H1 (cell line): ENCODE measurements at regions not wholly inside any gene's neighbourhood (a gene's known extent, or its start where the extent isn't known, plus 50 kb on each side); places are given as distances from the start of the nearest gene placed in this dataset.

Experiments
- CTCF ChIA-PET: fragments of 300-600 bp; sonication (Branson Sonifier 250); formaldehyde crosslinking; loops from one replicate; lab custom pipeline; 2021; ENCODE audit not compliant: partially characterized antibody; lab: Charles Lee
- POLR2A ChIA-PET: fragments of 300-600 bp; sonication (Branson Sonifier 250); formaldehyde crosslinking; loops from one replicate; lab custom pipeline; 2021; ENCODE audit warnings: inconsistent platforms; ENCODE audit not compliant: partially characterized antibody; lab: Charles Lee
- DNase-seq, 2 experiments: peaks; one replicate each; pipeline versions ENCODE4 v3.0.0 to v3.0.0-alpha.2; 2010 to 2022; ENCODE audit warnings: low spot score in 2 of 2, low read depth in 1 of 2, mixed read lengths in 1 of 2
- FAIRE-seq: peaks from 2 replicates; lab custom pipeline; 2011; peaks lifted over from hg19 to GRCh38; lab: Jason Lieb, UNC
- H2AFZ ChIP-seq: 2 replicates; pipeline ENCODE4 v1.8.1; 2012; ENCODE audit warnings: low read length, inconsistent platforms
- H2AK5ac ChIP-seq: 2 replicates; pipeline ENCODE4 v1.6.1; 2013; ENCODE audit warnings: low read depth, low read length
- H2BK120ac ChIP-seq: replicated peaks from 2 replicates; pipeline ENCODE3; 2013; ENCODE audit warnings: low read depth, low read length, inconsistent platforms
- H2BK12ac ChIP-seq: 2 replicates; pipeline ENCODE4 v1.6.1; 2013; ENCODE audit warnings: low read depth, low read length
- H2BK15ac ChIP-seq: 2 replicates; pipeline ENCODE4 v1.6.1; 2013; ENCODE audit warnings: low read length
- H2BK20ac ChIP-seq: 2 replicates; pipeline ENCODE4 v1.6.1; 2013; ENCODE audit warnings: low read length
- H2BK5ac ChIP-seq: 2 replicates; pipeline ENCODE4 v1.6.1; 2013; ENCODE audit warnings: low read depth, low read length
- H3K14ac ChIP-seq: 2 replicates; pipeline ENCODE4 v1.6.1; 2013; ENCODE audit warnings: inconsistent platforms; ENCODE audit not compliant: insufficient read length
- H3K18ac ChIP-seq: 2 replicates; pipeline ENCODE4 v1.6.1; 2013; ENCODE audit warnings: low read length; ENCODE audit errors: extremely low read depth
- H3K23ac ChIP-seq: 2 replicates; pipeline ENCODE4 v1.6.1; 2013; ENCODE audit warnings: inconsistent platforms; ENCODE audit not compliant: insufficient read length
- H3K23me2 ChIP-seq: 2 replicates; pipeline ENCODE4 v1.6.1; 2013; ENCODE audit warnings: low read depth, low read length
- H3K27ac ChIP-seq: 2 replicates; pipeline ENCODE4 v1.6.1; 2011; ENCODE audit warnings: low read depth, low read length, inconsistent platforms
- H3K27me3 ChIP-seq, 4 experiments: replicated peaks in 1 of 4; 1 replicate in 1 of 4; 2 replicates in 3 of 4; pipeline versions ENCODE4 v1.6.1 to v1.8.1; 2011 to 2013; ENCODE audit warnings: low read length in 3 of 4, mild to moderate bottlenecking in 3 of 4, inconsistent platforms in 2 of 4, mixed read lengths in 2 of 4, moderate library complexity in 1 of 4; ENCODE audit not compliant: control insufficient read depth in 3 of 4, insufficient read depth in 3 of 4; ENCODE audit errors: extremely low read depth in 1 of 4
- H3K36me3 ChIP-seq, 4 experiments: 2 replicates each; pipeline versions ENCODE4 v1.6.1 to v1.8.1; 2011 to 2013; ENCODE audit warnings: mild to moderate bottlenecking in 4 of 4, low read length in 3 of 4, moderate library complexity in 2 of 4, control low read depth in 1 of 4, inconsistent platforms in 1 of 4; ENCODE audit not compliant: insufficient read depth in 4 of 4, control insufficient read depth in 2 of 4
- H3K4ac ChIP-seq: replicated peaks from 2 replicates; pipeline ENCODE3; 2013; ENCODE audit warnings: low read length, low read depth, mixed read lengths, inconsistent platforms; ENCODE audit not compliant: insufficient read length
- H3K4me1 ChIP-seq, 4 experiments: replicated peaks in 1 of 4; 1 replicate in 1 of 4; 2 replicates in 3 of 4; pipeline versions ENCODE4 v1.6.1 to v1.8.1; 2011 to 2013; ENCODE audit warnings: low read length in 3 of 4, inconsistent platforms in 2 of 4, mixed read lengths in 1 of 4; ENCODE audit not compliant: insufficient read depth in 4 of 4, control insufficient read depth in 3 of 4
- H3K4me2 ChIP-seq, 2 experiments: 2 replicates each; pipeline versions ENCODE4 v1.6.1 to v1.8.1; 2011 to 2013; ENCODE audit warnings: low read depth in 2 of 2, low read length in 2 of 2, control low read depth in 1 of 2, inconsistent platforms in 1 of 2, mild to moderate bottlenecking in 1 of 2; ENCODE audit not compliant: insufficient read depth in 1 of 2
- H3K4me3 ChIP-seq, 4 experiments: fragments of 200-600, 300-600 bp in 1 of 4; sonication (generic), shearing (Covaris generic), sonication (Bioruptor Twin) in 1 of 4; 2 replicates each; pipeline versions ENCODE4 v1.5.1 to v1.8.1; 2011 to 2016; ENCODE audit warnings: low read length in 4 of 4, low read depth in 3 of 4, control low read depth in 2 of 4, inconsistent platforms in 2 of 4, mild to moderate bottlenecking in 2 of 4, mixed read lengths in 1 of 4, moderate library complexity in 1 of 4; ENCODE audit not compliant: insufficient read depth in 2 of 4; ENCODE audit errors: extremely low read depth in 1 of 4
- H3K56ac ChIP-seq: replicated peaks from 2 replicates; pipeline ENCODE3; 2013; ENCODE audit warnings: low read depth, mild to moderate bottlenecking, mixed read lengths, low read length, inconsistent platforms; ENCODE audit not compliant: insufficient read length
- H3K79me1 ChIP-seq: 2 replicates; pipeline ENCODE4 v1.6.1; 2013; ENCODE audit warnings: low read depth, low read length, control low read depth
- H3K79me2 ChIP-seq, 2 experiments: 2 replicates each; pipeline versions ENCODE4 v1.6.1 to v1.8.1; 2012 to 2013; ENCODE audit warnings: low read length in 2 of 2, mild to moderate bottlenecking in 2 of 2, inconsistent platforms in 1 of 2; ENCODE audit not compliant: insufficient read depth in 2 of 2, control insufficient read depth in 1 of 2
- H3K9ac ChIP-seq, 4 experiments: replicated peaks in 1 of 4; 1 replicate in 1 of 4; 2 replicates in 3 of 4; pipeline versions ENCODE4 v1.6.1 to v1.8.1; 2011 to 2013; ENCODE audit warnings: low read depth in 3 of 4, low read length in 3 of 4, control low read depth in 2 of 4, mild to moderate bottlenecking in 2 of 4, moderate library complexity in 2 of 4, inconsistent platforms in 1 of 4; ENCODE audit errors: extremely low read depth in 1 of 4
- H3K9me3 ChIP-seq, 2 experiments: 2 replicates each; pipeline versions ENCODE4 v1.6.1 to v1.8.1; 2012 to 2013; ENCODE audit warnings: mild to moderate bottlenecking in 2 of 2, moderate library complexity in 2 of 2, control low read depth in 1 of 2, inconsistent platforms in 1 of 2, low read depth in 1 of 2, low read length in 1 of 2, mixed read lengths in 1 of 2; ENCODE audit not compliant: insufficient read depth in 2 of 2
- H4K20me1 ChIP-seq, 2 experiments: replicated peaks in 1 of 2; 2 replicates each; pipeline versions ENCODE3 to v1.8.1; 2011 to 2013; ENCODE audit warnings: inconsistent platforms in 2 of 2, low read length in 2 of 2, mild to moderate bottlenecking in 1 of 2; ENCODE audit not compliant: insufficient read depth in 2 of 2, control insufficient read depth in 1 of 2
- H4K5ac ChIP-seq: 2 replicates; pipeline ENCODE4 v1.6.1; 2013; ENCODE audit warnings: low read length, low read depth, mixed read lengths, inconsistent platforms; ENCODE audit not compliant: insufficient read length
- H4K8ac ChIP-seq: 2 replicates; pipeline ENCODE4 v1.8.0; 2013; ENCODE audit warnings: mild to moderate bottlenecking, moderate library complexity, low read length, inconsistent platforms; ENCODE audit not compliant: insufficient read depth; ENCODE audit errors: extremely low read depth
- H4K91ac ChIP-seq: replicated peaks from 2 replicates; pipeline ENCODE3; 2013; ENCODE audit warnings: low read length, mixed read lengths, inconsistent platforms; ENCODE audit not compliant: insufficient read length
- ATF3 ChIP-seq: IDR thresholded peaks from 2 replicates; pipeline ENCODE4 v1.6.1; 2011; ENCODE audit warnings: low read depth, mild to moderate bottlenecking, low read length; ENCODE audit not compliant: insufficient read depth
- BACH1 ChIP-seq: IDR thresholded peaks from 2 replicates; pipeline ENCODE4 v1.6.1; 2012; ENCODE audit warnings: low read length, improper control_type of control experiment
- CHD1 ChIP-seq: IDR thresholded peaks from 2 replicates; pipeline ENCODE4 v1.6.1; 2012; ENCODE audit warnings: low read depth, low read length, improper control_type of control experiment
- CHD2 ChIP-seq: IDR thresholded peaks from 2 replicates; pipeline ENCODE4 v1.6.1; 2012; ENCODE audit warnings: low read length, improper control_type of control experiment
- CTBP2 ChIP-seq: IDR thresholded peaks from 2 replicates; pipeline ENCODE4 v1.7.0; 2011; ENCODE audit warnings: borderline replicate concordance, mild to moderate bottlenecking, moderate library complexity, mixed read lengths, low read length; ENCODE audit not compliant: insufficient read depth, insufficient read length
- PHF8 ChIP-seq: fragments of 200-600 bp; sonication (generic); conservative IDR thresholded peaks from 2 replicates; pipeline ENCODE4 v1.7.1; 2012; ENCODE audit warnings: low read depth, mild to moderate bottlenecking, inconsistent platforms, low read length, moderate library complexity
- RNF2 ChIP-seq: fragments of 200-900, 300-1000 bp; sonication (generic); IDR thresholded peaks from 2 replicates; pipeline ENCODE4 v1.7.1; 2016; ENCODE audit warnings: borderline replicate concordance, low read depth, mild to moderate bottlenecking, antibody characterized with exemption, low read length; ENCODE audit not compliant: poor library complexity, severe bottlenecking; ENCODE audit errors: missing control alignments
- SIN3A ChIP-seq, 2 experiments: IDR thresholded peaks in 1 of 2; conservative IDR thresholded peaks in 1 of 2; 2 replicates each; pipeline ENCODE4 v1.6.1; 2011 to 2012; ENCODE audit warnings: low read length in 2 of 2, improper control_type of control experiment in 1 of 2, low read depth in 1 of 2, mild to moderate bottlenecking in 1 of 2
- TBP ChIP-seq: IDR thresholded peaks from 2 replicates; pipeline ENCODE4 v1.6.1; 2011; ENCODE audit warnings: low read depth, low read length, improper control_type of control experiment
- WGBS, 2 experiments: shearing (Covaris generic) in 1 of 2; methylation state at CpG; one replicate each; pipeline versions ENCODE4 v1.1.6 to v1.1.7; 2013 to 2015; ENCODE audit warnings: low lambda C conversion rate in 2 of 2, mixed read lengths in 2 of 2, inconsistent platforms in 1 of 2, low coverage in 1 of 2, missing lambda C conversion rate in 1 of 2; ENCODE audit not compliant: insufficient replicate concordance in 2 of 2, insufficient coverage in 1 of 2, insufficient read length in 1 of 2; ENCODE audit errors: extremely low coverage in 1 of 2, missing lambda C conversion rate in 1 of 2; 5-methylcytosine and 5-hydroxymethylcytosine counted together
- TF ChIP-seq, protein P1 (sequence below): IDR thresholded peaks from 2 replicates; pipeline ENCODE4 v1.6.1; 2011; ENCODE audit warnings: low read length, improper control_type of control experiment
- TF ChIP-seq, protein P2 (sequence below): IDR thresholded peaks from 2 replicates; pipeline ENCODE4 v1.6.1; 2012; ENCODE audit warnings: low read length, inconsistent platforms

DNA sequence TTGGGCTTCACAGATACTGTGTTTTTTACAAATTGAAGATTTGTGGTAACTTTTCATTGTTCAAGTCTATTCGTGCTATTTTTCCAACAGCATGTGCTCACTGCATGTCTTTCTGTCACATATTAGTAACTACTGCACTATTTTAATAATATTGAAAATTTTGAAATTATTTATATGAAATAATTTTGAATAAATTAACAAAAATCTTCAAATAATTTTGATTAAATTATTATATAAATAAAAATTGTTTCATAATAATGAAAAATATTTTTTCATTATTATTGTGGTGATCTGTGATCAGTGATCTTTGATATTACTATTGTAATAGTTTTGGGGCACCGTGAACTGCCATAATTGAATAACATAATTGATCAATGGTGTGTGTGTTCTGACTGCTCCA lies 204.1 kb downstream of the OGFRL1 start:
- no peak overlapping the region for H2AFZ ChIP-seq
- H4K20me1 ChIP-seq = no peaks in the 10 kb centered on the region
- 82% methylated on average over 2 of the region's 2 CpGs; no CpG with 5 or more reads in 1 of the 2 experiments for WGBS, 2 experiments
- DNase-seq = no peak
- H2BK20ac ChIP-seq = no peak overlapping the region
- no peak overlapping the region for H3K23ac ChIP-seq
- H3K27ac ChIP-seq = no peak overlapping the region
- no peak for FAIRE-seq
- no peak overlapping the region for H3K9ac ChIP-seq
- H2AK5ac ChIP-seq = no peak overlapping the region
- no peak overlapping the region for H3K4me2 ChIP-seq
- no peak overlapping the region for H3K14ac ChIP-seq
- no peak overlapping the region for H2BK15ac ChIP-seq
- POLR2A ChIA-PET = no interaction called here
- CTCF ChIA-PET = no interaction called here
- H3K27me3 ChIP-seq = no peaks in the 10 kb centered on the region
- no peak overlapping the region for H3K18ac ChIP-seq
- no peak overlapping the region for H2BK120ac ChIP-seq
- H3K9me3 ChIP-seq = no peaks in the 10 kb centered on the region
- H2BK5ac ChIP-seq = no peak overlapping the region
- H3K4me3 ChIP-seq = no peak overlapping the region
- H3K4me1 ChIP-seq = no peaks in the 10 kb centered on the region
- H4K8ac ChIP-seq = no peak overlapping the region
- H3K4ac ChIP-seq = no peak overlapping the region
- H4K5ac ChIP-seq = no peak overlapping the region
- H3K36me3 ChIP-seq = no peaks in the 10 kb centered on the region
- H3K79me2 ChIP-seq = no peaks in the 10 kb centered on the region
- no peak overlapping the region for H2BK12ac ChIP-seq
- no peaks in the 10 kb centered on the region for H3K23me2 ChIP-seq
- H4K91ac ChIP-seq = no peak overlapping the region
- no peak overlapping the region for H3K56ac ChIP-seq
- no peaks in the 10 kb centered on the region for H3K79me1 ChIP-seq
- TF ChIP-seq CHD2 (no peak), BACH1 (no peak), RNF2 (no peak), CHD1 (no peak), SIN3A (conservative IDR thresholded peaks at IDR 0.05 in 1 of 2, IDR thresholded peaks at IDR 0.05 in 1 of 2; ENCODE audit: low read depth in 1 of 2, low read length in 2 of 2) (no peak), CTBP2 (no peak), TBP (no peak), PHF8 (no peak), ATF3 (no peak)
- TF ChIP-seq, protein P1, sequence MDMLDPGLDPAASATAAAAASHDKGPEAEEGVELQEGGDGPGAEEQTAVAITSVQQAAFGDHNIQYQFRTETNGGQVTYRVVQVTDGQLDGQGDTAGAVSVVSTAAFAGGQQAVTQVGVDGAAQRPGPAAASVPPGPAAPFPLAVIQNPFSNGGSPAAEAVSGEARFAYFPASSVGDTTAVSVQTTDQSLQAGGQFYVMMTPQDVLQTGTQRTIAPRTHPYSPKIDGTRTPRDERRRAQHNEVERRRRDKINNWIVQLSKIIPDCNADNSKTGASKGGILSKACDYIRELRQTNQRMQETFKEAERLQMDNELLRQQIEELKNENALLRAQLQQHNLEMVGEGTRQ = no peak
- TF ChIP-seq, protein P2, sequence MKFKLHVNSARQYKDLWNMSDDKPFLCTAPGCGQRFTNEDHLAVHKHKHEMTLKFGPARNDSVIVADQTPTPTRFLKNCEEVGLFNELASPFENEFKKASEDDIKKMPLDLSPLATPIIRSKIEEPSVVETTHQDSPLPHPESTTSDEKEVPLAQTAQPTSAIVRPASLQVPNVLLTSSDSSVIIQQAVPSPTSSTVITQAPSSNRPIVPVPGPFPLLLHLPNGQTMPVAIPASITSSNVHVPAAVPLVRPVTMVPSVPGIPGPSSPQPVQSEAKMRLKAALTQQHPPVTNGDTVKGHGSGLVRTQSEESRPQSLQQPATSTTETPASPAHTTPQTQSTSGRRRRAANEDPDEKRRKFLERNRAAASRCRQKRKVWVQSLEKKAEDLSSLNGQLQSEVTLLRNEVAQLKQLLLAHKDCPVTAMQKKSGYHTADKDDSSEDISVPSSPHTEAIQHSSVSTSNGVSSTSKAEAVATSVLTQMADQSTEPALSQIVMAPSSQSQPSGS = no peak
